ENCODE measurements at regions not wholly inside any gene's neighbourhood (a gene's known extent, or its start where the extent isn't known, plus 50 kb on each side); places are given as distances from the start of the nearest gene placed in this dataset.

- no peak for TF ChIP-seq CTCF (IDR thresholded peaks at IDR 0.05)
- TF ChIP-seq POLR2A (IDR thresholded peaks at IDR 0.05) = no peak
Measured at GRCh38 chr7:3207387-3207902, 93.6 kb upstream of the SDK1 start.
